Neural crest cell (in vitro differentiated cells): ENCODE measurements at regions not wholly inside any gene's neighbourhood (a gene's known extent, or its start where the extent isn't known, plus 50 kb on each side); places are given as distances from the start of the nearest gene placed in this dataset.

Source experiments
- DNase-seq: peaks from one replicate; pipeline ENCODE4 v3.0.0; 2021; ENCODE audit warnings: low read depth, mixed read lengths, low spot score
- H3K27ac Mint-ChIP-seq: one replicate; pipeline ENCODE4 v1.8.0; 2021; ENCODE audit warnings: mild to moderate bottlenecking, mixed read lengths; ENCODE audit not compliant: unreplicated experiment
- H3K27me3 Mint-ChIP-seq: 2 replicates; pipeline ENCODE4 v1.8.0; 2021; ENCODE audit warnings: low read depth, mild to moderate bottlenecking, mixed read lengths
- H3K36me3 Mint-ChIP-seq: 2 replicates; pipeline ENCODE4 v1.8.0; 2021; ENCODE audit warnings: low read depth, mild to moderate bottlenecking, mixed read lengths
- H3K4me1 Mint-ChIP-seq: 2 replicates; pipeline ENCODE4 v1.8.0; 2021; ENCODE audit warnings: mixed read lengths
- H3K4me3 Mint-ChIP-seq: one replicate; pipeline ENCODE4 v1.8.0; 2021; ENCODE audit warnings: mild to moderate bottlenecking, mixed read lengths
- H3K9me3 Mint-ChIP-seq: 2 replicates; pipeline ENCODE4 v1.8.0; 2021; ENCODE audit warnings: mixed read lengths
- TF ChIP-seq, protein P1 (sequence below): fragments of 200-600 bp; sonication (generic); conservative IDR thresholded peaks from 2 replicates; pipeline ENCODE4 v1.5.0; 2021; ENCODE audit warnings: antibody characterized with exemption, mild to moderate bottlenecking

GRCh38 chr10:4675808-4676207, 150.2 kb upstream of the AKR1E2 start:
- Mint-ChIP-seq H3K4me3 (no peak overlapping the region), H3K36me3 (no peaks in the 10 kb centered on the region), H3K9me3 (no peaks in the 10 kb centered on the region), H3K4me1 (peaks cover 9% of the 10 kb centered on the region), H3K27ac (no peak overlapping the region), H3K27me3 (no peaks in the 10 kb centered on the region)
- no peak for DNase-seq
- TF ChIP-seq, protein P1, sequence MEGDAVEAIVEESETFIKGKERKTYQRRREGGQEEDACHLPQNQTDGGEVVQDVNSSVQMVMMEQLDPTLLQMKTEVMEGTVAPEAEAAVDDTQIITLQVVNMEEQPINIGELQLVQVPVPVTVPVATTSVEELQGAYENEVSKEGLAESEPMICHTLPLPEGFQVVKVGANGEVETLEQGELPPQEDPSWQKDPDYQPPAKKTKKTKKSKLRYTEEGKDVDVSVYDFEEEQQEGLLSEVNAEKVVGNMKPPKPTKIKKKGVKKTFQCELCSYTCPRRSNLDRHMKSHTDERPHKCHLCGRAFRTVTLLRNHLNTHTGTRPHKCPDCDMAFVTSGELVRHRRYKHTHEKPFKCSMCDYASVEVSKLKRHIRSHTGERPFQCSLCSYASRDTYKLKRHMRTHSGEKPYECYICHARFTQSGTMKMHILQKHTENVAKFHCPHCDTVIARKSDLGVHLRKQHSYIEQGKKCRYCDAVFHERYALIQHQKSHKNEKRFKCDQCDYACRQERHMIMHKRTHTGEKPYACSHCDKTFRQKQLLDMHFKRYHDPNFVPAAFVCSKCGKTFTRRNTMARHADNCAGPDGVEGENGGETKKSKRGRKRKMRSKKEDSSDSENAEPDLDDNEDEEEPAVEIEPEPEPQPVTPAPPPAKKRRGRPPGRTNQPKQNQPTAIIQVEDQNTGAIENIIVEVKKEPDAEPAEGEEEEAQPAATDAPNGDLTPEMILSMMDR, result no peak

- DNase-seq, result no peak
- Mint-ChIP-seq H3K9me3 (peaks cover 3% of the 10 kb centered on the region), H3K4me3 (no peak overlapping the region), H3K36me3 (no peaks in the 10 kb centered on the region), H3K27me3 (no peaks in the 10 kb centered on the region), H3K27ac (no peak overlapping the region), H3K4me1 (peaks cover 9% of the 10 kb centered on the region)
- TF ChIP-seq, protein P1, result no peak
Measured at GRCh38 chr10:4673279-4674040, 152.5 kb upstream of the AKR1E2 start.

- Mint-ChIP-seq H3K4me1 (peaks cover 9% of the 10 kb centered on the region), H3K4me3 (no peak overlapping the region), H3K27ac (no peak overlapping the region), H3K27me3 (no peaks in the 10 kb centered on the region), H3K9me3 (peaks cover 3% of the 10 kb centered on the region), H3K36me3 (no peaks in the 10 kb centered on the region)
- TF ChIP-seq, protein P1, result no peak
- no peak for DNase-seq
Measured at GRCh38 chr10:4672201-4672600, 153.8 kb upstream of the AKR1E2 start.

GRCh38 chr10:4671451-4672145, 154.4 kb upstream of the AKR1E2 start:
- Mint-ChIP-seq H3K27ac (no peak overlapping the region), H3K36me3 (no peaks in the 10 kb centered on the region), H3K4me1 (peaks cover 9% of the 10 kb centered on the region), H3K9me3 (peaks cover 3% of the 10 kb centered on the region), H3K27me3 (no peaks in the 10 kb centered on the region), H3K4me3 (no peak overlapping the region)
- DNase-seq, result no peak
- TF ChIP-seq, protein P1, result no peak

GRCh38 chr10:4670737-4671136, 155.3 kb upstream of the AKR1E2 start:
- peaks cover 3% of the 10 kb centered on the region for H3K9me3 Mint-ChIP-seq
- TF ChIP-seq, protein P1, result no peak
- H3K4me1 Mint-ChIP-seq, result peaks cover 9% of the 10 kb centered on the region
- no peak overlapping the region for H3K4me3 Mint-ChIP-seq
- no peaks in the 10 kb centered on the region for H3K27me3 Mint-ChIP-seq
- no peak overlapping the region for H3K27ac Mint-ChIP-seq
- no peaks in the 10 kb centered on the region for H3K36me3 Mint-ChIP-seq
- no peak for DNase-seq
